Nephron progenitor cell (in vitro differentiated cells): ENCODE measurements at regions not wholly inside any gene's neighbourhood (a gene's known extent, or its start where the extent isn't known, plus 50 kb on each side); places are given as distances from the start of the nearest gene placed in this dataset.

ENCODE experiments used
- DNase-seq: peaks from one replicate; pipeline ENCODE4 v3.0.0; 2021
- H3K27ac Mint-ChIP-seq: 2 replicates; pipeline ENCODE4 v1.8.0; 2021; ENCODE audit warnings: mild to moderate bottlenecking, moderate library complexity, mixed read lengths
- H3K27me3 Mint-ChIP-seq: 2 replicates; pipeline ENCODE4 v1.8.0; 2021; ENCODE audit warnings: mild to moderate bottlenecking, low read depth, mixed read lengths; ENCODE audit not compliant: poor library complexity
- H3K36me3 Mint-ChIP-seq: 2 replicates; pipeline ENCODE4 v1.8.0; 2021; ENCODE audit warnings: low read depth, mixed read lengths
- H3K4me1 Mint-ChIP-seq: 2 replicates; pipeline ENCODE4 v1.8.0; 2021; ENCODE audit warnings: mixed read lengths
- H3K4me3 Mint-ChIP-seq: 2 replicates; pipeline ENCODE4 v1.8.0; 2021; ENCODE audit warnings: mild to moderate bottlenecking, moderate library complexity, mixed read lengths
- H3K9me3 Mint-ChIP-seq: 2 replicates; pipeline ENCODE4 v1.8.0; 2021; ENCODE audit warnings: mild to moderate bottlenecking, moderate library complexity, mixed read lengths
- CTCF ChIP-seq: fragments of 200-600 bp; sonication (generic); IDR thresholded peaks from 2 replicates; pipeline ENCODE4 v1.5.0; 2021; ENCODE audit warnings: antibody characterized with exemption

GRCh38 chr20:17023806-17024205 is 203.0 kb upstream of the PCSK2 start:
- H3K9me3 Mint-ChIP-seq: peaks cover 26% of the 10 kb centered on the region
- peak; percentile 25 for DNase-seq
- H3K4me1 Mint-ChIP-seq: peaks cover 22% of the 10 kb centered on the region
- H3K36me3 Mint-ChIP-seq: no peaks in the 10 kb centered on the region
- peaks cover 6% of the 10 kb centered on the region for H3K27me3 Mint-ChIP-seq
- H3K4me3 Mint-ChIP-seq: peak overlapping the region; percentile 41
- no peak for TF ChIP-seq CTCF
- H3K27ac Mint-ChIP-seq: no peak overlapping the region

GRCh38 chr20:17024513-17025119 is 202.2 kb upstream of the PCSK2 start:
- peaks cover 20% of the 10 kb centered on the region for H3K4me1 Mint-ChIP-seq
- H3K27ac Mint-ChIP-seq: peak overlapping the region; percentile 12
- H3K9me3 Mint-ChIP-seq: peaks cover 32% of the 10 kb centered on the region
- no peak for DNase-seq
- H3K36me3 Mint-ChIP-seq: no peaks in the 10 kb centered on the region
- H3K4me3 Mint-ChIP-seq: peak overlapping the region; percentile 50
- H3K27me3 Mint-ChIP-seq: peaks cover 10% of the 10 kb centered on the region
- TF ChIP-seq CTCF: no peak

GRCh38 chr20:17026346-17026745 is 200.5 kb upstream of the PCSK2 start:
- Mint-ChIP-seq H3K27ac (no peak overlapping the region), H3K27me3 (peaks cover 7% of the 10 kb centered on the region), H3K36me3 (no peaks in the 10 kb centered on the region), H3K4me1 (peaks cover 25% of the 10 kb centered on the region), H3K9me3 (peaks cover 32% of the 10 kb centered on the region), H3K4me3 (no peak overlapping the region)
- TF ChIP-seq CTCF: no peak
- no peak for DNase-seq

GRCh38 chr20:17029698-17030097 is 197.1 kb upstream of the PCSK2 start:
- H3K9me3 Mint-ChIP-seq: peaks cover 32% of the 10 kb centered on the region
- no peak for DNase-seq
- peak overlapping the region; percentile 72 for H3K27ac Mint-ChIP-seq
- H3K4me3 Mint-ChIP-seq: no peak overlapping the region
- no peaks in the 10 kb centered on the region for H3K36me3 Mint-ChIP-seq
- no peak for TF ChIP-seq CTCF
- H3K27me3 Mint-ChIP-seq: peaks cover 3% of the 10 kb centered on the region
- peaks cover 13% of the 10 kb centered on the region for H3K4me1 Mint-ChIP-seq

- no peaks in the 10 kb centered on the region for H3K4me1 Mint-ChIP-seq
- H3K9me3 Mint-ChIP-seq: no peaks in the 10 kb centered on the region
- TF ChIP-seq CTCF: no peak
- no peak overlapping the region for H3K4me3 Mint-ChIP-seq
- no peak overlapping the region for H3K27ac Mint-ChIP-seq
- no peak for DNase-seq
- no peaks in the 10 kb centered on the region for H3K27me3 Mint-ChIP-seq
- no peaks in the 10 kb centered on the region for H3K36me3 Mint-ChIP-seq
These were observed 190.3 kb upstream of the PCSK2 start for GRCh38 chr20:17036541-17036940.

- Mint-ChIP-seq H3K4me3 (no peak overlapping the region), H3K27me3 (no peaks in the 10 kb centered on the region), H3K36me3 (no peaks in the 10 kb centered on the region), H3K4me1 (no peaks in the 10 kb centered on the region), H3K27ac (no peak overlapping the region), H3K9me3 (no peaks in the 10 kb centered on the region)
- TF ChIP-seq CTCF: no peak
- DNase-seq: no peak
These were observed 184.7 kb upstream of the PCSK2 start for GRCh38 chr20:17042122-17042521.
